WERI-Rb-1 (cell line): ENCODE measurements at regions not wholly inside any gene's neighbourhood (a gene's known extent, or its start where the extent isn't known, plus 50 kb on each side); places are given as distances from the start of the nearest gene placed in this dataset.
"Not testable (repeated sequence)": the region's sequence is repeated elsewhere in the genome, so short reads cannot be mapped to it uniquely, and the experiment has no call there.

Experiments used
- DNase-seq: peaks from one replicate; pipeline ENCODE4 v3.0.0-alpha.2; 2020
- H3K27ac ChIP-seq: fragments of 250-450 bp; sonication (Bioruptor Pico); 2 replicates; pipeline ENCODE4 v1.5.1; 2020; ENCODE audit warnings: mild to moderate bottlenecking, moderate library complexity
- H3K27me3 ChIP-seq: fragments of 250-450 bp; sonication (Bioruptor Pico); 2 replicates; pipeline ENCODE4 v1.5.1; 2021; ENCODE audit warnings: mild to moderate bottlenecking, low read depth, moderate library complexity; ENCODE audit not compliant: insufficient read depth, severe bottlenecking
- H3K36me3 ChIP-seq: fragments of 250-450 bp; sonication (Bioruptor Pico); 2 replicates; pipeline ENCODE4 v1.5.1; 2020; ENCODE audit warnings: mild to moderate bottlenecking, moderate library complexity
- H3K4me3 ChIP-seq: 2 replicates; pipeline ENCODE4 v1.5.1; 2011; ENCODE audit warnings: low read depth, mild to moderate bottlenecking, control low read depth, low read length
- H3K9me3 ChIP-seq: fragments of 250-450 bp; sonication (Bioruptor Pico); 2 replicates; pipeline ENCODE4 v1.5.1; 2021; ENCODE audit warnings: mild to moderate bottlenecking, moderate library complexity; ENCODE audit not compliant: severe bottlenecking
- CTCF ChIP-seq: IDR thresholded peaks from 2 replicates; pipeline ENCODE4 v1.5.1; 2011; ENCODE audit warnings: low read depth, mild to moderate bottlenecking, control low read depth, inconsistent platforms, low read length

GRCh38 chr7:149558149-149558861 lies 60.7 kb upstream of the ZNF746 start:
- H3K36me3 ChIP-seq: peaks cover 43% of the 10 kb centered on the region
- H3K27ac ChIP-seq: no peak overlapping the region
- H3K9me3 ChIP-seq: no peaks in the 10 kb centered on the region
- no peak for DNase-seq
- TF ChIP-seq CTCF: no peak
- H3K27me3 ChIP-seq: no peaks in the 10 kb centered on the region
- no peak overlapping the region for H3K4me3 ChIP-seq

- not testable (repeated sequence) for H3K27me3 ChIP-seq, H3K4me3 ChIP-seq, H3K27ac ChIP-seq, DNase-seq, H3K9me3 ChIP-seq
- peaks cover 57% of the 10 kb centered on the region for H3K36me3 ChIP-seq
Observed at GRCh38 chr7:149556525-149556924, 58.9 kb upstream of the ZNF746 start.

- peaks cover 59% of the 10 kb centered on the region for H3K36me3 ChIP-seq
Observed at GRCh38 chr7:149554821-149555220, 57.2 kb upstream of the ZNF746 start.

GRCh38 chr7:149553991-149554390 lies 56.4 kb upstream of the ZNF746 start:
- not testable (repeated sequence) for H3K4me3 ChIP-seq, DNase-seq, H3K27ac ChIP-seq, H3K27me3 ChIP-seq, H3K9me3 ChIP-seq
- H3K36me3 ChIP-seq: peaks cover 68% of the 10 kb centered on the region

More at GRCh38 chr7:149554821-149555220, 57.2 kb upstream of the ZNF746 start:
- not testable (repeated sequence) for H3K9me3 ChIP-seq, H3K4me3 ChIP-seq, H3K27me3 ChIP-seq, H3K27ac ChIP-seq, DNase-seq

GRCh38 chr7:149552799-149553198 lies 55.2 kb upstream of the ZNF746 start:
- TF ChIP-seq CTCF: no peak
- Histone ChIP-seq H3K9me3 (no peaks in the 10 kb centered on the region), H3K27me3 (no peaks in the 10 kb centered on the region), H3K36me3 (peaks cover 68% of the 10 kb centered on the region), H3K27ac (no peak overlapping the region), H3K4me3 (no peak overlapping the region)
- no peak for DNase-seq
